GM21526 (cell line): ENCODE measurements at regions not wholly inside any gene's neighbourhood (a gene's known extent, or its start where the extent isn't known, plus 50 kb on each side); places are given as distances from the start of the nearest gene placed in this dataset.
"Not testable (repeated sequence)": the region's sequence is repeated elsewhere in the genome, so short reads cannot be mapped to it uniquely, and the experiment has no call there.

ENCODE experiments used
- ATAC-seq: cut with Tn5 transposase; IDR thresholded peaks from one replicate; pipeline ENCODE4 v1.9.1; 2021; ENCODE audit warnings: moderate library complexity; ENCODE audit not compliant: unreplicated experiment, low FRiP score

DNA sequence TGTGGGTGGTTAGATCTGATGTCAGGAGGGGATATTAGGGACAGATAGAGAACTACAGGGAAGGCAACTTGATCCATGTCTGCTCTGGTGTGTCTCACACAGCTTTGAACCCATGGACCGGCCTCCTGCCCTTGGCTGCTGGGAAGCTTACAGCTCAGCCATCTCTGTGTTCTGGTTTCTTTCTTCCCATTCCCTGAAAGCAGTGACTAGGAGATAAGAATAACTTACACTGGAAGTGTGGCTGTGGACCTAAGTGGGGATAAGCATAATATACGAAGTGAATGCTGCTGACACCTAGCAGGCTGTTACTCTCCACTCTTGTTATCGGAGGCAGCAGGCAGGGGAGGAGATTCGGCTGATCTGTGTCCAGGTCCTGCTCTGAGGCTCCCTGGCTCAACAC lies 282.3 kb upstream of the TUT7 start:
- no peak for ATAC-seq

- no peak for ATAC-seq
Measured at GRCh38 chr9:86636038-86636437, 281.8 kb upstream of the TUT7 start.

DNA sequence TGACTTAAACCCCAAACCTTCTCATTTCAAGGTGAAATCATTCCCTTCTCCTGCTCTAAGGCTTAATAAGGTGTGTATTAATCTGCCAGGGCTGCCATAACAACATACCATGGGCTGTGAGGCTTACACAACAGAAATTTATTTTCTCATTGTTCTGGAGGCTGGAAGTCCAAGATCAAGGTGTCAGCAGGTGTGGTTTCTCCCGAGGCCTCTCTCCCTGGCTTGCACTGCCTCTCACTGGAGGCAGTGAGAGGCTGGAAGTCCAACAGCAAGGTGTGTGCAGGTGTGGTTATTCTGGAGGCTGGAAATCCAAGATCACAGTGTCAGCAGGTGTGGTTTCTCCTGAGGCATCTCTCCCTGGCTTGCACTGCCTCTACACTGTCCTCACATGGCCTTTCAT lies 280.3 kb upstream of the TUT7 start:
- no peak for ATAC-seq

- ATAC-seq = no peak
Measured at GRCh38 chr9:86633945-86634344, 279.7 kb upstream of the TUT7 start.

DNA sequence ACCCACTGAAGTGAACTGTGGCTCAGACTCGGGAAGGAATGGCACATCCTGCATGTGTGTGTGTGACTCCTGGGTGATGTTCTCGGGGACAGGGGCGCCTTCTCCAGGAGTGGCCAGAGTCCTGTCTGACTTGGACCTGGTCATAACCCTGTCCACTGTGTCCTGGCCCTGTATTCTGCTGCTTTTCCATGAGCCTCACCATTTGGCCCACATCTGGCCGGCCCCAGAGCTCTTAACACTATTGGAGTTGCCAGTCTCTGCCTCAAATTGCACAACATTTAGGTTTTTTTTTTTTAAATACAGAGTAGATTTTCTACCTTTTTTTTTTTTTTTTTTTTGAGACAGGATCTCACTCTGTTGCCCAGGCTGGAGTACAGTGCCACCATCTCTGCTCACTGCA lies 278.3 kb upstream of the TUT7 start:
- ATAC-seq = no peak

DNA sequence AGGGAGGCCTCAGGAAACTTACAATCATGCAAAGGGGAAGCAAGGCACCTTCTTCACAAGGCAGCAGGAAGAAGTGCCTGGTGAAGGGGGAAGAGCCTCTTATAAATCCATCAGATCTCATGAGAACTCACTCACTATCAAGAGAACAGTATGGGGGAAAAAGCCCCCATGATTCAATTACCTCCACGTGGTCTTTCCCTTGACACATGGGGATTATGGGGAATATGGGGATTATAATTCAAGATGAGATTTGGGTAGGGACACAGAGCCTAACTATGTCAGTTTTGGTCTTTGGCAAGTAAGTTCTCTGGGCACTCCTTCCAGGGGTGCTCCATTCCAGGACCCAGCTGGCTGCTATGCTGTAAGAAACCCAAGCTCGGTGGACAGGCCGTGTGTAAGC lies 275.3 kb upstream of the TUT7 start:
- ATAC-seq = no peak

- no peak for ATAC-seq
Measured at GRCh38 chr9:86626802-86627201, 272.6 kb upstream of the TUT7 start.

DNA sequence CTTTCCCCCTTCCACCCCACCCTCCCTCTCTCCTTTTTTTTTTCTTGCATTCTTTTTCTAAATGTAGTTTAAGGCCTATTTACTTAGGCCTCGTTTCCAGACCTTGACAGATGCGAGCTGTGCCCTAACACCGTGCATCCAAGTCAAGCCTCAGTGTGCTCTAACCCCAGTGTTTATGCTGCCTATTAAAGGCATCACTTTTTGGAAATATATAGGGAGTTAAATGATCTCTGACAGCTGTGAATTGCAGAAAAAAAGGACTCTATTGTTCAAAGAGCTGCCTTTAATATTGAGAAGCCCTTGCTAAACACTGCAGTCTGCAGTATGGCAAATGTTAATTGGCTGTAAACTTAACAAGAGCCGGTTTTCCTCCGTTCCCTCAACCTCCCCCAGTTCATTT lies 270.4 kb upstream of the TUT7 start:
- ATAC-seq = no peak

GRCh38 chr9:86614871-86615849 lies 260.9 kb upstream of the TUT7 start:
- no peak for ATAC-seq

GRCh38 chr9:86613943-86614342 lies 259.7 kb upstream of the TUT7 start:
- no peak for ATAC-seq

GRCh38 chr9:86611534-86611933 lies 257.3 kb upstream of the TUT7 start:
- not testable (repeated sequence) for ATAC-seq

- ATAC-seq = no peak
Measured at GRCh38 chr9:86605303-86605702, 251.1 kb upstream of the TUT7 start.

DNA sequence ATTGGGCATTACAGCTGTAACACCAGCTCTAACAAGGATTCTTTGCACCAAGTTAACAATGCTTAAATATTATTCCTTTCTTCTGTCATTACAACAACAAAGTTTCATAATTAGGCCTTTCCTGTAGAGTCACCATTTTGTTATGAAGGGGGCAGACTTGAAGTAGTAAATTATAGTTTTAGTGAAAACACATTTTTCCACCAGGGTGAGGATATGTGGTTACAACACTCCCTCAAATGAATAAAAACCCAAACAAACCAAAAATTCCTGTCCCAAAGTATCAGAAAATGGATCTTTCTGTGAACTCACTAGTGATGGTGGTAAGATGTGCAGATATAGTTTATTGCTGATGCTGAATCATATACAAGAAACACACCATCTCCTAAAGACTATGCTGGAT lies 250.5 kb upstream of the TUT7 start:
- ATAC-seq = no peak

GRCh38 chr9:86602715-86603114 lies 248.5 kb upstream of the TUT7 start:
- ATAC-seq = no peak

GRCh38 chr9:86601697-86602096 lies 247.5 kb upstream of the TUT7 start:
- no peak for ATAC-seq

DNA sequence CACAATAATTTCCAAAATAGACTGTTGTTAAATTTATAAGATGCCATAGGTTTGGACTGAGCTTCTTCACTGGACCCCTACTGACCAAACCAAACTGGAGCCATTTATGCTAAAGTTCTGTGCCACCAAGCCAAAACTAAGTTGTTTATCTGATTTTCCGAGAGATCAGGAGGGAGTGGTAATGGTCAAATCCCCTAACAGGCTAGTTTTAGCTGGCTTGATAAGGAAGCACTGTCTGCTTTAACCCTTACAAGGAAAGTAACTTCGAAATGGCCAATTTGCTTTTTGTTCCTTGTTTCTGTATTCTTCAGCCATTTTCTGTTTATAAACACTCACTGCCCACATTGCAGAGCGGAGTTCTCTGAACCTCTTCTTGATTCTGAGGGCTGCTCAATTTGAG lies 246.8 kb upstream of the TUT7 start:
- ATAC-seq = no peak

DNA sequence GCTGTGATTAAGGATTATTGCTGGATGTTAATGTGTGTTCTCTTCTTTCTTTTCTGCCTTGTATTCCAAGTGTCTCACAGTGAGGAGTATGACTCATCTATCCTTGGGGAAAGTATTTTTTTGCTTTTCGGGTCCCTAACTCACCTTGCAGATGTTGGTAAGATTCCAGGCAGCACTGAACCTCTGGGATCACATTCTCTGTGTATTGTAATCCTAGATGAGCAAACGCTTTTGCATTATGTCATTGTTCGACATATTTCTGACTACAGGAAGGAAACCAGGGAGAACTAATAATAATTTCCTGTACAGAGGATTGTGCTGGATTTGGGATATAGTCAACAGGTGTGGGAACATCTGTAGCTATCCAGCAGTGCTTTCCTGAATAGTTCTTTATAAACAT lies 246.1 kb upstream of the TUT7 start:
- no peak for ATAC-seq

- ATAC-seq = no peak
Measured at GRCh38 chr9:86599561-86599960, 245.4 kb upstream of the TUT7 start.

DNA sequence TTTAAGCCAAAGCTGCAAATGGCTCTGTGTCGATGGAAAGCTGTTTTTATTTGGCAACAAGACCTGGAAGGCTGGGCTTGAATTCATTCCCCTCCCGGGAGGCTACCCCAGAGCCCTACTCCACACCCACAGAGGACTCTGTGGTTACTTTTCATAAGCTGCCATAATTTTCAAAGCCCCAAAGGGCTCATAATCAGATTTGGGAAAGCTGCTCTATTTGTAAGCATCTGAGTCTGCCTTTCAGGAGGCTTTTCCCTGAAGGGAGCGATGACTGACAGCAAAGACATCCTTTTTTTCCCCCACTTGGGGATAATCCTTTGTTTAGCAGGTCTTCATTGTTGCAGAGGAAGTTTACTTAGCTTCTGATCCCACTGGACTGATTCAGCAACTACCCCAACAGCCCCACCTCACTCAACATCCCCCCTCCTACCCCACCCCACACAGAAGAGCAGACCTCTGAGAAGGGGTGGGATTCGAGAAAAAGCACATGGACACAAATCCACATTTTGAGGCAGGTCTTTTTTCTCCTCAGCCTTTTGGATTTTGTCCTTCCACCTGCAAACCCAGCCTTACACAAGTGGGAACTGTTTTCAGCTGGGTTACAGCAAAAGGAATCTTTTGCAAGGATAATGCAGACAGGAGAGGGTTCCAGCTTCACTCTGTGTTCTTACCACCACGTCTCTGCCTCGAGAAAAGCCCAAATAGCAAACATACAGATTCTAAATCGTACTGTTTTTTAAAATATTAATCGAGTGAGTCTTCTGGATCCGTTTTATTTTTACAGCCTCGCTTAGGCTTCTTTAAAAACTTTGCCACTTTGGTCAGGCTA lies 244.4 kb upstream of the TUT7 start:
- ATAC-seq = no peak

DNA sequence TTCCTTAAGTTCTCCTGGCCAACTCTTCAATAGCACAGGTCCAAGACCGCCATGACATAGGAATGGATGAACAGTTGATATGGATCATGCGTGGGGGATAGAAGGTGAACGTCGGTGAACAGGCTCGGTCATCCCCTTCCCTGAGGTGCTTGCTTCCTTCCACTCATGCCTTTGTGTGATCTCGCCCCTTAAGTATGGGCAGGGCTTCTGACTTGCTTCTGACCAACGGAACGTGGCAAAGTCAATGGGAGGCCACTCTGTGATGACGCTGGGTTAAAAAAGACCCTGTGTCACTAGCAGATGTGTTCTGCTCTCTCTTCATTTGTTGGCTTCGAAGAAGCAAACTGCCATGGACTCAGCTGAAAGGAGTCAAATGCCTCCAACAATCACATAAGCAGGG lies 240.5 kb upstream of the TUT7 start:
- no peak for ATAC-seq

DNA sequence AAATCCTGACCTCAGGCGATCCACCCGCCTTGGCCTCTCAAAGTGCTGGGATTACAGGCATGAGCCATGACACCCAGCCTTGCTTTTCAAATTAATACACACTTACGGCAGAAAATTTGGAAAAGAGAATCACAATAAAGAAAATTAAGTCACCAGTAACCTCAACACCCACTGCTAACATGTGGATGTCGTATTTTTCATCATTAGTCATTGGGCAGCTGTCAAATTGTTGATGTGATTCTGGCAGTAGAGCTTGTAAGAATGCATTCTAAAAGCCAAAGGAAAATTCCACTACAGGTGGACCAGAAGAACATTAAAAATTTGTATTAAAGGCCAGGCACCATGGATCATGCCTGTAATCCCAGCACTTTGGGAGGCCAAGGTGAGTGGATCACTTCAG lies 237.3 kb upstream of the TUT7 start:
- ATAC-seq = no peak

DNA sequence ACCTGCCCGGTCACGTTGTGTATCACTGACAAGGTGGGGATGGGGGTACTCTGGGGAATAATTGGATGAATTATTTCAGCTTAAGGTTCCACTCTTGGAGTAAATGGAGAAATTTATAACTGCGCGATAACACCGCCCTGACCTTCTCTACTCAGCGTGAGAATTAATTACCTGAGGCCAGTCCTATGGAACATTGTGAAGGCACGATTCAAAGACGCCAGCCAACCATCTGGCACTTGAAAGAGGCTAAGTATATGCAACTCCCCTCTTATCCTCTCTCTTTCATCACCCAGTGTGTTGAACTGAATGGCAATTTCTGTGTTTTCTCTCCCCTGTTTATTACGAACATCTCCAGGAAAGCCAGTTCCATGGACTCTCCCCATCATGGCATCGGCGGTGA lies 235.5 kb upstream of the TUT7 start:
- no peak for ATAC-seq
